HL-60 (cell line): ENCODE measurements at regions not wholly inside any gene's neighbourhood (a gene's known extent, or its start where the extent isn't known, plus 50 kb on each side); places are given as distances from the start of the nearest gene placed in this dataset.

ENCODE experiments used
- CTCF ChIP-seq: IDR thresholded peaks from one replicate; pipeline ENCODE4 v1.5.1; 2011; ENCODE audit warnings: low read length, control low read depth, inconsistent platforms; ENCODE audit not compliant: insufficient read depth
- GABPA ChIP-seq: IDR thresholded peaks from 2 replicates; pipeline ENCODE4 v1.6.1; 2012; ENCODE audit warnings: low read depth
- POLR2AphosphoS5 ChIP-seq: IDR thresholded peaks from 2 replicates; pipeline ENCODE4 v1.6.1; 2012; ENCODE audit warnings: low read depth
- REST ChIP-seq: IDR thresholded peaks from 2 replicates; pipeline ENCODE4 v1.6.1; 2012; ENCODE audit warnings: low read depth; ENCODE audit not compliant: insufficient replicate concordance

- no peak for TF ChIP-seq CTCF
- TF ChIP-seq POLR2AphosphoS5: no peak
- TF ChIP-seq GABPA: no peak
- no peak for TF ChIP-seq REST
Observed at GRCh38 chr3:135329479-135329878, 534.4 kb downstream of the EPHB1 start.
